ENCODE measurements at regions not wholly inside any gene's neighbourhood (a gene's known extent, or its start where the extent isn't known, plus 50 kb on each side); places are given as distances from the start of the nearest gene placed in this dataset.

DNA sequence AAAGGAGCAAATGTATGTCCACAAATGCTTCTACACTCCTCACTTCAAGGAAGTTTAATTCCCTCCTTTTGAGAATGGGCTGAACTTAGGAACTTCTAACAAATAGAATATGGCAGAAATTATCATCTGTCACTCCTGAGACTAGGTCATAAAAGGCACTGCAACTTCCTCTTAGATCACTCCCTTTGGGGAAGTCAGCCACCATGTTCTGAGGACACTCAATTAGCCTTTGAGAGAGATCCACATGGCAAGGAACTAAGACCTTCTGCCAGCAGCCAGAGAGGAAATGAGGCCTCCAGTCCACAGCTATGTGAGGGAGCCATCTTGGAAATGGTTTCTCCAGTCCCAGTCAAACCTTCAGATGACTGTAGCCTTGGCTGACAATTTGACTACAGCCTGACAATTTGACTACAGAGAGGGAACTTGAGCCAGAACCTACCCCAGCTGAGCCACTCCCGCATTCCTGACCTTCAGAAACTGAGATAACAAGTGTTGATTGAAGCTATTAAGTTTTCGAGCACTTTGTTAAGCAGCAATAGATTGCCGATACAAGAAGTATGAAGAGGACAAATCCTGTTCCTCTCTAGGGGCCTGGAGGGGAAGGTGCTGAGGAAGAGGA is 113.4 kb upstream of the SEC14L1 start:
- Histone ChIP-seq H3F3A (ENCODE audit: insufficient read depth) (no peaks in the 10 kb centered on the region), H3K79me2 (ENCODE audit: insufficient read depth, low read length) (no peaks in the 10 kb centered on the region), H3K4me2 (ENCODE audit: low read depth, low read length, poor library complexity, severe bottlenecking) (no peak overlapping the region), H3K9me3 (ENCODE audit: insufficient read depth, low read length) (no peaks in the 10 kb centered on the region), H3K27ac (ENCODE audit: low read depth, low read length) (no peak overlapping the region), H3K9ac (ENCODE audit: low read length) (no peak overlapping the region), H4K20me1 (ENCODE audit: low read depth, low read length) (no peaks in the 10 kb centered on the region), H3K36me3 (ENCODE audit: low read length) (no peaks in the 10 kb centered on the region), H3K4me3 (ENCODE audit: insufficient read depth, low read length, poor library complexity, severe bottlenecking) (no peak overlapping the region), H3K27me3 (ENCODE audit: low read length) (0 out of 2 replicates have a peak, but pooled peaks cover 3% of the 10 kb centered on the region), H3K9me2 (replicated peaks; ENCODE audit: insufficient read depth, low read length) (no peaks in the 10 kb centered on the region), H2AFZ (ENCODE audit: low read depth, low read length, severe bottlenecking) (no peak overlapping the region)
- no peak for TF ChIP-seq EZH2phosphoT487 (conservative IDR thresholded peaks at IDR 0.05; ENCODE audit: low read length)
- no peak for TF ChIP-seq CTCF (IDR thresholded peaks at IDR 0.05; ENCODE audit: insufficient read depth, low read length, poor library complexity, severe bottlenecking)

GRCh38 chr17:77028900-77029299 is 111.9 kb upstream of the SEC14L1 start:
- Histone ChIP-seq H3K27ac (ENCODE audit: low read depth, low read length) (no peak overlapping the region), H3K9ac (ENCODE audit: low read length) (no peak overlapping the region), H3F3A (ENCODE audit: insufficient read depth) (no peaks in the 10 kb centered on the region), H2AFZ (ENCODE audit: low read depth, low read length, severe bottlenecking) (no peak overlapping the region), H3K9me2 (replicated peaks; ENCODE audit: insufficient read depth, low read length) (no peaks in the 10 kb centered on the region), H3K4me3 (ENCODE audit: insufficient read depth, low read length, poor library complexity, severe bottlenecking) (no peak overlapping the region), H3K36me3 (ENCODE audit: low read length) (no peaks in the 10 kb centered on the region), H3K9me3 (ENCODE audit: insufficient read depth, low read length) (no peaks in the 10 kb centered on the region), H3K4me2 (ENCODE audit: low read depth, low read length, poor library complexity, severe bottlenecking) (no peak overlapping the region), H3K79me2 (ENCODE audit: insufficient read depth, low read length) (no peaks in the 10 kb centered on the region), H3K27me3 (ENCODE audit: low read length) (0 out of 2 replicates have a peak, but pooled peaks cover 3% of the 10 kb centered on the region), H4K20me1 (ENCODE audit: low read depth, low read length) (no peaks in the 10 kb centered on the region)
- TF ChIP-seq EZH2phosphoT487 (conservative IDR thresholded peaks at IDR 0.05; ENCODE audit: low read length): no peak
- TF ChIP-seq CTCF (IDR thresholded peaks at IDR 0.05; ENCODE audit: insufficient read depth, low read length, poor library complexity, severe bottlenecking): no peak

GRCh38 chr17:77032929-77033328 is 107.8 kb upstream of the SEC14L1 start:
- no peaks in the 10 kb centered on the region for H3K9me3 ChIP-seq (ENCODE audit: insufficient read depth, low read length)
- H3K79me2 ChIP-seq (ENCODE audit: insufficient read depth, low read length): no peaks in the 10 kb centered on the region
- no peak overlapping the region for H3K4me2 ChIP-seq (ENCODE audit: low read depth, low read length, poor library complexity, severe bottlenecking)
- no peak overlapping the region for H3K27ac ChIP-seq (ENCODE audit: low read depth, low read length)
- H3K9me2 ChIP-seq (replicated peaks; ENCODE audit: insufficient read depth, low read length): no peaks in the 10 kb centered on the region
- H3K9ac ChIP-seq (ENCODE audit: low read length): no peak overlapping the region
- TF ChIP-seq EZH2phosphoT487 (conservative IDR thresholded peaks at IDR 0.05; ENCODE audit: low read length) (no peak), CTCF (IDR thresholded peaks at IDR 0.05; ENCODE audit: insufficient read depth, low read length, poor library complexity, severe bottlenecking) (no peak)
- no peaks in the 10 kb centered on the region for H3K27me3 ChIP-seq (ENCODE audit: low read length)
- H3K36me3 ChIP-seq (ENCODE audit: low read length): no peaks in the 10 kb centered on the region
- H4K20me1 ChIP-seq (ENCODE audit: low read depth, low read length): no peaks in the 10 kb centered on the region
- no peak overlapping the region for H3K4me3 ChIP-seq (ENCODE audit: insufficient read depth, low read length, poor library complexity, severe bottlenecking)
- H2AFZ ChIP-seq (ENCODE audit: low read depth, low read length, severe bottlenecking): no peak overlapping the region
- H3F3A ChIP-seq (ENCODE audit: insufficient read depth): no peaks in the 10 kb centered on the region

Measured in SU-DHL-6 (cell line).